ENCODE measurements at regions not wholly inside any gene's neighbourhood (a gene's known extent, or its start where the extent isn't known, plus 50 kb on each side); places are given as distances from the start of the nearest gene placed in this dataset.

- Histone ChIP-seq H3K9ac (ENCODE audit: low read length) (no peak overlapping the region), H3K36me3 (ENCODE audit: control insufficient read depth, low read depth, low read length) (no peaks in the 10 kb centered on the region), H3K27me3 (ENCODE audit: control insufficient read depth, insufficient read depth, low read length) (no peaks in the 10 kb centered on the region), H3K27ac (ENCODE audit: low read length) (no peak overlapping the region), H3K4me3 (ENCODE audit: low read length) (no peak overlapping the region), H3K4me1 (ENCODE audit: control insufficient read depth, low read depth, low read length) (no peaks in the 10 kb centered on the region), H3K9me3 (ENCODE audit: control insufficient read depth, low read depth, low read length) (no peaks in the 10 kb centered on the region)
Measured at GRCh38 chr16:73204359-73205152, 156.6 kb upstream of the ZFHX3 start.

DNA sequence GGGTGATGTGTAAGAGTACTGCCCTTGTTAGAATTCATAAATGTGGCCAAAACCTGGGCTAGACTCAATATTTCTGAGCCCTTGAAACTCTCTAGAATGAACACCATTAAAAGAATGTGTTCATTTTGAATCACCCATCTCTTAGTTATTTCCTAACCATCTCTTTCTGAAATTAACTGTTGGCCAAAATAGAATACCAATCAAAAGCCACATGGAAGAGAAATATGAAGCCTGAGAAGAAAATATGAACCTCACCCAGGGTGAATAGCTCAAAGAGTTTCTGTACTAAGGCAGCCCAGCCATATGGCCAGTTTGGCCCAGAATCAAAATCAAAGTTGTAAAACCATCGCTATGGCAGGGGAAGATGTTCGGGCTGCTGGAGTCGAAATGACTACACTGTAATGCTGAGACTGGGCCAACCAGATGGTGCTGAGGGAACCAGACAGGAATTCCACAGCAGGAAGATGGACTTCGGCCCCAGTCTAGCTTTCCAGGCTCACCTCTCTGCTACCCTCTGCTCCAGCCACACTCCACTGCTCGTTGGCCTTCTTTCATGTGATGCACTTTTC lies 154.3 kb upstream of the ZFHX3 start:
- H3K27ac ChIP-seq (ENCODE audit: low read length): no peak overlapping the region
- H3K36me3 ChIP-seq (ENCODE audit: control insufficient read depth, low read depth, low read length): no peaks in the 10 kb centered on the region
- no peak overlapping the region for H3K9ac ChIP-seq (ENCODE audit: low read length)
- no peaks in the 10 kb centered on the region for H3K4me1 ChIP-seq (ENCODE audit: control insufficient read depth, low read depth, low read length)
- no peaks in the 10 kb centered on the region for H3K9me3 ChIP-seq (ENCODE audit: control insufficient read depth, low read depth, low read length)
- H3K27me3 ChIP-seq (ENCODE audit: control insufficient read depth, insufficient read depth, low read length): no peaks in the 10 kb centered on the region
- H3K4me3 ChIP-seq (ENCODE audit: low read length): no peak overlapping the region

GRCh38 chr16:73199214-73199613 lies 151.3 kb upstream of the ZFHX3 start:
- H3K9ac ChIP-seq (ENCODE audit: low read length): no peak overlapping the region
- H3K9me3 ChIP-seq (ENCODE audit: control insufficient read depth, low read depth, low read length): no peaks in the 10 kb centered on the region
- no peaks in the 10 kb centered on the region for H3K4me1 ChIP-seq (ENCODE audit: control insufficient read depth, low read depth, low read length)
- H3K4me3 ChIP-seq (ENCODE audit: low read length): no peak overlapping the region
- no peak overlapping the region for H3K27ac ChIP-seq (ENCODE audit: low read length)
- no peaks in the 10 kb centered on the region for H3K36me3 ChIP-seq (ENCODE audit: control insufficient read depth, low read depth, low read length)
- no peaks in the 10 kb centered on the region for H3K27me3 ChIP-seq (ENCODE audit: control insufficient read depth, insufficient read depth, low read length)

GRCh38 chr16:73198481-73198880 lies 150.6 kb upstream of the ZFHX3 start:
- H3K4me1 ChIP-seq (ENCODE audit: control insufficient read depth, low read depth, low read length): no peaks in the 10 kb centered on the region
- no peak overlapping the region for H3K9ac ChIP-seq (ENCODE audit: low read length)
- H3K27ac ChIP-seq (ENCODE audit: low read length): no peak overlapping the region
- no peaks in the 10 kb centered on the region for H3K36me3 ChIP-seq (ENCODE audit: control insufficient read depth, low read depth, low read length)
- no peaks in the 10 kb centered on the region for H3K9me3 ChIP-seq (ENCODE audit: control insufficient read depth, low read depth, low read length)
- H3K27me3 ChIP-seq (ENCODE audit: control insufficient read depth, insufficient read depth, low read length): no peaks in the 10 kb centered on the region
- no peak overlapping the region for H3K4me3 ChIP-seq (ENCODE audit: low read length)

DNA sequence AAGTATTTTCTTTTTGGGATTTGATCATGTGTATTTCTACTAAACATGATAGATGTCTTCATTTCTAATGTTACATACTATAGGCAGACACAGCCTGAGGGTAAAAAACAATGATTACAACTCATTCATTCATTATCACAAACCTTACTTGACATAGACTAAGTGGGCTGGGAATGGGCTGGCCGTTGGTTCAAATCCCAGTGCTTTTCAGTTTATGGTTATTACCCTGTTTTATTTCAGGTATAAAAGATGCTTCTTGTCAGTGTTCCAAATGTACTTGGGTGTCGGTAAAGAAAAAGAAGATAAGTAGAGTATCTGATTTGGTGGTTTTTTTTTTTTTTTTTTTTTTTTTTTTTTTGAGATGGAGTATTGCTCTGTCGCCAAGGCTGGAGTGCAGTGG lies 149.7 kb upstream of the ZFHX3 start:
- Histone ChIP-seq H3K27me3 (ENCODE audit: control insufficient read depth, insufficient read depth, low read length) (peaks cover under 1% of the 10 kb centered on the region), H3K9me3 (ENCODE audit: control insufficient read depth, low read depth, low read length) (no peaks in the 10 kb centered on the region), H3K27ac (ENCODE audit: low read length) (no peak overlapping the region), H3K4me1 (ENCODE audit: control insufficient read depth, low read depth, low read length) (no peaks in the 10 kb centered on the region), H3K4me3 (ENCODE audit: low read length) (no peak overlapping the region), H3K36me3 (ENCODE audit: control insufficient read depth, low read depth, low read length) (no peaks in the 10 kb centered on the region), H3K9ac (ENCODE audit: low read length) (no peak overlapping the region)

GRCh38 chr16:73196670-73197069 lies 148.7 kb upstream of the ZFHX3 start:
- no peak overlapping the region for H3K4me3 ChIP-seq (ENCODE audit: low read length)
- H3K9ac ChIP-seq (ENCODE audit: low read length): no peak overlapping the region
- H3K36me3 ChIP-seq (ENCODE audit: control insufficient read depth, low read depth, low read length): no peaks in the 10 kb centered on the region
- H3K27me3 ChIP-seq (ENCODE audit: control insufficient read depth, insufficient read depth, low read length): peaks cover 10% of the 10 kb centered on the region
- H3K27ac ChIP-seq (ENCODE audit: low read length): no peak overlapping the region
- no peaks in the 10 kb centered on the region for H3K9me3 ChIP-seq (ENCODE audit: control insufficient read depth, low read depth, low read length)
- no peaks in the 10 kb centered on the region for H3K4me1 ChIP-seq (ENCODE audit: control insufficient read depth, low read depth, low read length)

GRCh38 chr16:73193464-73193863 lies 145.5 kb upstream of the ZFHX3 start:
- Histone ChIP-seq H3K36me3 (ENCODE audit: control insufficient read depth, low read depth, low read length) (no peaks in the 10 kb centered on the region), H3K9ac (ENCODE audit: low read length) (no peak overlapping the region), H3K27me3 (ENCODE audit: control insufficient read depth, insufficient read depth, low read length) (peaks cover 11% of the 10 kb centered on the region), H3K4me3 (ENCODE audit: low read length) (no peak overlapping the region), H3K9me3 (ENCODE audit: control insufficient read depth, low read depth, low read length) (no peaks in the 10 kb centered on the region), H3K27ac (ENCODE audit: low read length) (no peak overlapping the region), H3K4me1 (ENCODE audit: control insufficient read depth, low read depth, low read length) (no peaks in the 10 kb centered on the region)

DNA sequence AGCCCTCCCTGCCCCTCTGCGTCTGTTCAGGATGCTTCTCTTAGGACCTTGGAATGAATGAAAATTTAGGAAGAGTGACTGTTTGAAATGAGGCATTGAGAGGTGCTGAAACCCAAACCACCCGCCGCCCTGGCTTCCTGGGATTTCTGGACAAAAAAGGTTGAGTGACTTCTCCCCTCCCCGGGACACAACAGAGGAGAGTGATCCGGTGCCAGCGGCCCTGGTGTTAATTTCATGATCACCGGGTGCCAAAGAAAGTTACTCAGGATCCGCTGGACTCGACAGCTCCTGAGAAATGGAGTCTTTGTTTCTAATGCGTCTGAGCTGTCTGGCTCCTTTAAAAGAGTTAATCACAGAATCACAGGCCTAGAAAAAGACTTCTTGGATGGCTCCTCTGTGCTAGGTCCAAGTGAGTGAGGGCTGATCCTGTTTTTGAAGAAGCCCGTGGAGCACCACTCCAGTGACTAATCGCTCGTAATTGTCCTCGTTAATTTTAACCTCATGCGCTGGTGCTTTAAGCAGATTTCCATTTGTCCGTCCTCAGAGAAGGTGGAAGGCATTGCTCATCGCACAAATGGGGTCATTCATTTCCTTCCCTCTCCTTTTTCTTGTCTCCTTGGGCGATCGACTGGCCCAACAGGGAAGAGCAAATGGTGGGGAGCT lies 144.4 kb upstream of the ZFHX3 start:
- Histone ChIP-seq H3K9ac (ENCODE audit: low read length) (no peak overlapping the region), H3K9me3 (ENCODE audit: control insufficient read depth, low read depth, low read length) (no peaks in the 10 kb centered on the region), H3K27me3 (ENCODE audit: control insufficient read depth, insufficient read depth, low read length) (peaks cover 11% of the 10 kb centered on the region), H3K4me3 (ENCODE audit: low read length) (no peak overlapping the region), H3K27ac (ENCODE audit: low read length) (no peak overlapping the region), H3K4me1 (ENCODE audit: control insufficient read depth, low read depth, low read length) (no peaks in the 10 kb centered on the region), H3K36me3 (ENCODE audit: control insufficient read depth, low read depth, low read length) (no peaks in the 10 kb centered on the region)

DNA sequence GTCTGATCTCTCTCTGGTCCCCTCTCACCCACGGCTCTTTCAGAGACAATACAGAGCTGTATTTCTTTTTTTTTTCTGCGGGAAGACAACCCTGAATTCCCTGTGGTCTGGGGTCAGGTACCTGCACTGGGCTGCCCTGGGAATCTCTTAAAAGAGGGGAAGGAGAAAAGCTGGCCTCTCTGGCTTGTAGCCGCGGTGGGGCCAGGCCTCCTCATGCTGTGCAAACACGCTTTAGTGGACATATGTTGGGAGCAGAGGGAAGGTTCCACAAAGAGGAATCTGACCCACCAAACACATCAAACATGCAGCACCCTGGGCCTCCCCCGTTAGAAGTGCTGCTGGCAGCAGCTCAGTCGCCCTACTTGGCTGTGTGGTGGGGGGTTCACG lies 143.7 kb upstream of the ZFHX3 start:
- no peak overlapping the region for H3K9ac ChIP-seq (ENCODE audit: low read length)
- no peaks in the 10 kb centered on the region for H3K36me3 ChIP-seq (ENCODE audit: control insufficient read depth, low read depth, low read length)
- H3K4me3 ChIP-seq (ENCODE audit: low read length): no peak overlapping the region
- H3K27ac ChIP-seq (ENCODE audit: low read length): no peak overlapping the region
- H3K4me1 ChIP-seq (ENCODE audit: control insufficient read depth, low read depth, low read length): no peaks in the 10 kb centered on the region
- peaks cover 11% of the 10 kb centered on the region for H3K27me3 ChIP-seq (ENCODE audit: control insufficient read depth, insufficient read depth, low read length)
- H3K9me3 ChIP-seq (ENCODE audit: control insufficient read depth, low read depth, low read length): no peaks in the 10 kb centered on the region

DNA sequence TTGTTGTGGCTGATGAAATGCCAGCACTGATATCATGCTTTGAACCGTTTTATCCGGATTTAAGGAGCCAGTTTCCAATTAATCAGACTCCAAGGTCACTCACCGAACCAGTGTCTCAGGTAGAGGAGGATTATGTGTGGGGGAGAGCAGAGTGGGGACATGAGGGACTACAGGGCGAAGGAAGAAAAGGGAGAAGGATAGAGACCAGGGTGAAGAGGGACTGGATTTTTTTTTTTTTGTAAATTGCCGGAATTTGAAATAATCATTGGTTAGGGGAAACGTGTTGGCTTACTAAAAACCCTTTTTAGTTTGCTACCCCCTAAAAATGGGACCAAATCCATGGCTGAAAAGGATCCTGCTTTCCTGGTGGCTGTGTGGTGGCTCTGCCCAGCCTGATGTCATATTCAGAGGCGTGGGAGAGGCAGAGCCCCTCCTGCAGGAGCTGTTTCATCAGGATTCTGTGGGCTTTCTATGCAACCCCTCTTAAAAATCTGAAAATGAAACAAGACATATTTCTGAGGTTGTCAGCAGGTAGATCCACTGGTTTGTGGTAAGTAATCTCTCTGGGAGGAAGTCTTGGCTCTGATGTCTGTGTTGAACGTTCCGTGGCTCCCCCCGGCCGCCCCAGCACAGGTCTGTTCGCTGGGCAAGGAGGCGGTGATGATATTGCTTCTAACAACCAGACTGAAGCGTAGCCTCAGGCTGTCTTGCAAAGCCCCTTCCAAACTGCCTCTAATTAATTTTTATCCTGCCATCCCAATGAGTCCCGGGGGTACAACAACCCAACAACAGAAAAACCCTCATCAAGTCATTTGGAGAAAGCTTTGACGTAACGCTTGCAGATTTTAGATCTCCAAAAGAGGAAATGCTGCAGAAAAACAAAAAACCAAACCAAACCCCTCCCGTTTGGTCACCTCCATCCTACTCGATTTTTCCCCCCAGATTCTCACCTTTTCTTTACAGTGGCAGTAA lies 143.0 kb upstream of the ZFHX3 start:
- peaks cover 11% of the 10 kb centered on the region for H3K27me3 ChIP-seq (ENCODE audit: control insufficient read depth, insufficient read depth, low read length)
- H3K9ac ChIP-seq (ENCODE audit: low read length): no peak overlapping the region
- H3K4me1 ChIP-seq (ENCODE audit: control insufficient read depth, low read depth, low read length): no peaks in the 10 kb centered on the region
- no peaks in the 10 kb centered on the region for H3K9me3 ChIP-seq (ENCODE audit: control insufficient read depth, low read depth, low read length)
- H3K4me3 ChIP-seq (ENCODE audit: low read length): no peak overlapping the region
- no peak overlapping the region for H3K27ac ChIP-seq (ENCODE audit: low read length)
- H3K36me3 ChIP-seq (ENCODE audit: control insufficient read depth, low read depth, low read length): no peaks in the 10 kb centered on the region

DNA sequence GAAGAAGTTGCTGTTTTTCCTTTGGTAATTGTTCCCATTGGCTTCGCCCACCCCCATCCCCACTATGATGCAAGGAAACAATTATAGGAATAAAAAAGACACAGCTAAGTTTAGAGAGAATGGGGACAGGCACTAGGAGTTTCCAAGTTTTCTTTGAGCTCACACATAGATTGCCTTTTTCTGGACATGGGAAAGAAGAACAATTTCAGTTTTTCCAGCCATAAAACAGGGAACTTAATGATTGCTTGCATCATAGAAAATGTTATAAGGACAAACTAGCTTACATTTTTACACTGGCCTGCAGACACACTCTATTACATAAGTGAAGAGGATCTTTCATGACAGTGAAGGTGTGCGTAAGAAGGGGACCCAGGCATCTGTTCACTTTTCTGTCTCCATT lies 142.3 kb upstream of the ZFHX3 start:
- no peak overlapping the region for H3K4me3 ChIP-seq (ENCODE audit: low read length)
- no peaks in the 10 kb centered on the region for H3K9me3 ChIP-seq (ENCODE audit: control insufficient read depth, low read depth, low read length)
- H3K9ac ChIP-seq (ENCODE audit: low read length): no peak overlapping the region
- H3K27me3 ChIP-seq (ENCODE audit: control insufficient read depth, insufficient read depth, low read length): peaks cover 11% of the 10 kb centered on the region
- no peaks in the 10 kb centered on the region for H3K4me1 ChIP-seq (ENCODE audit: control insufficient read depth, low read depth, low read length)
- no peaks in the 10 kb centered on the region for H3K36me3 ChIP-seq (ENCODE audit: control insufficient read depth, low read depth, low read length)
- no peak overlapping the region for H3K27ac ChIP-seq (ENCODE audit: low read length)

Data from iPS-18a (cell line).